ENCODE measurements at regions not wholly inside any gene's neighbourhood (a gene's known extent, or its start where the extent isn't known, plus 50 kb on each side); places are given as distances from the start of the nearest gene placed in this dataset.

GRCh38 chr12:88940854-88941253, 360.6 kb upstream of the KITLG start:
- no peaks in the 10 kb centered on the region for H3K9me3 ChIP-seq (ENCODE audit: low read length)
- H2AFZ ChIP-seq (ENCODE audit: low read depth, low read length) = no peak overlapping the region
- no peaks in the 10 kb centered on the region for H3K27me3 ChIP-seq (ENCODE audit: insufficient read depth, low read depth, low read length)
- H3K9me2 ChIP-seq (ENCODE audit: insufficient read depth, low read length) = no peaks in the 10 kb centered on the region
- TF ChIP-seq EP300 (conservative IDR thresholded peaks at IDR 0.05; ENCODE audit: poor library complexity, severe bottlenecking) (no peak), POLR2AphosphoS5 (IDR thresholded peaks at IDR 0.05) (no peak), TAF1 (IDR thresholded peaks at IDR 0.05; ENCODE audit: low read depth) (no peak), MXI1 (conservative IDR thresholded peaks at IDR 0.05; ENCODE audit: poor library complexity, severe bottlenecking) (no peak), CTCF (IDR thresholded peaks at IDR 0.05; ENCODE audit: poor library complexity, severe bottlenecking) (no peak), RAD21 (conservative IDR thresholded peaks at IDR 0.05) (no peak), SMC3 (conservative IDR thresholded peaks at IDR 0.05; ENCODE audit: poor library complexity) (no peak), REST (IDR thresholded peaks at IDR 0.05; ENCODE audit: borderline replicate concordance) (no peak), EZH2 (IDR thresholded peaks at IDR 0.05; ENCODE audit: borderline replicate concordance, insufficient read depth, low read length, poor library complexity, severe bottlenecking) (no peak)
- H3K79me2 ChIP-seq (replicated peaks; ENCODE audit: insufficient read depth, low read length) = no peaks in the 10 kb centered on the region
- H3K4me3 ChIP-seq (ENCODE audit: low read length) = no peak overlapping the region
- H3K36me3 ChIP-seq (ENCODE audit: insufficient read depth, low read length) = no peaks in the 10 kb centered on the region
- no peaks in the 10 kb centered on the region for H4K20me1 ChIP-seq (ENCODE audit: insufficient read depth)
- no peaks in the 10 kb centered on the region for H3F3A ChIP-seq (ENCODE audit: insufficient read depth, low read length, poor library complexity, severe bottlenecking)
- H3K27ac ChIP-seq (ENCODE audit: low read length) = no peak overlapping the region
- H3K4me2 ChIP-seq (ENCODE audit: low read length) = no peak overlapping the region
- no peak overlapping the region for H3K9ac ChIP-seq (ENCODE audit: low read length)

GRCh38 chr12:88935856-88936255, 355.6 kb upstream of the KITLG start:
- Histone ChIP-seq H3K4me3 (ENCODE audit: low read length) (no peak overlapping the region), H3K9me3 (ENCODE audit: low read length) (no peaks in the 10 kb centered on the region), H3K79me2 (replicated peaks; ENCODE audit: insufficient read depth, low read length) (no peaks in the 10 kb centered on the region), H2AFZ (ENCODE audit: low read depth, low read length) (no peak overlapping the region), H3K27ac (ENCODE audit: low read length) (no peak overlapping the region), H4K20me1 (ENCODE audit: insufficient read depth) (no peaks in the 10 kb centered on the region), H3K27me3 (ENCODE audit: insufficient read depth, low read depth, low read length) (no peaks in the 10 kb centered on the region), H3K36me3 (ENCODE audit: insufficient read depth, low read length) (no peaks in the 10 kb centered on the region), H3K9me2 (ENCODE audit: insufficient read depth, low read length) (no peaks in the 10 kb centered on the region), H3K9ac (ENCODE audit: low read length) (no peak overlapping the region), H3F3A (ENCODE audit: insufficient read depth, low read length, poor library complexity, severe bottlenecking) (no peaks in the 10 kb centered on the region), H3K4me2 (ENCODE audit: low read length) (no peak overlapping the region)
- no peak for TF ChIP-seq CTCF (IDR thresholded peaks at IDR 0.05; ENCODE audit: poor library complexity, severe bottlenecking)
- no peak for TF ChIP-seq RAD21 (conservative IDR thresholded peaks at IDR 0.05)
- TF ChIP-seq EZH2 (IDR thresholded peaks at IDR 0.05; ENCODE audit: borderline replicate concordance, insufficient read depth, low read length, poor library complexity, severe bottlenecking) = no peak
- TF ChIP-seq REST (IDR thresholded peaks at IDR 0.05; ENCODE audit: borderline replicate concordance) = no peak
- TF ChIP-seq TAF1 (IDR thresholded peaks at IDR 0.05; ENCODE audit: low read depth) = no peak
- no peak for TF ChIP-seq MXI1 (conservative IDR thresholded peaks at IDR 0.05; ENCODE audit: poor library complexity, severe bottlenecking)
- no peak for TF ChIP-seq EP300 (conservative IDR thresholded peaks at IDR 0.05; ENCODE audit: poor library complexity, severe bottlenecking)
- TF ChIP-seq POLR2AphosphoS5 (IDR thresholded peaks at IDR 0.05) = no peak
- TF ChIP-seq SMC3 (conservative IDR thresholded peaks at IDR 0.05; ENCODE audit: poor library complexity) = no peak
